Pons (tissue), 1 donor: ENCODE measurements at regions not wholly inside any gene's neighbourhood (a gene's known extent, or its start where the extent isn't known, plus 50 kb on each side); places are given as distances from the start of the nearest gene placed in this dataset.

ENCODE experiments used
- DNase-seq: peaks from one replicate; pipeline ENCODE4 v3.0.0-alpha.2; 2016; ENCODE audit warnings: low spot score

- DNase-seq, result no peak
Measured at GRCh38 chr12:84807249-84807648, 105.3 kb downstream of the SLC6A15 start.

DNA sequence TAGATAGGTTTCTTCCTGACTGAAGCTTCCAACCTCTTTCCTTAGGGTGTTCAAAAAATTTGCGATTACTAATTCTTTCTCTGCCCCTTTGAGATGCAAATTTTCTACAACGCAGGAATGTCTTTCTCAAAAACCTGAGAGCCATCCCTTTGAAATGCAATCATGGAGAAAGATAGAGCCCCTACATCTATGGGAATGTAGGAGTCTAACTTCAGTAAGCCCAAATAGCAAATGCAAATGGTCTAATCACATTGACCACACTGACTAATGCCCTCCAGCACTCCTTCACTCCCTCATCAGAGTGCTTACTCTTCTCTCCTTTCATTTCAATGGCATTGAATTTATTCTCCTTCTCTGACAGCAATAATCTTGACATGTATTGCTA is 107.1 kb downstream of the SLC6A15 start:
- no peak for DNase-seq

GRCh38 chr12:84804691-84805473 is 107.7 kb downstream of the SLC6A15 start:
- DNase-seq, result no peak

DNA sequence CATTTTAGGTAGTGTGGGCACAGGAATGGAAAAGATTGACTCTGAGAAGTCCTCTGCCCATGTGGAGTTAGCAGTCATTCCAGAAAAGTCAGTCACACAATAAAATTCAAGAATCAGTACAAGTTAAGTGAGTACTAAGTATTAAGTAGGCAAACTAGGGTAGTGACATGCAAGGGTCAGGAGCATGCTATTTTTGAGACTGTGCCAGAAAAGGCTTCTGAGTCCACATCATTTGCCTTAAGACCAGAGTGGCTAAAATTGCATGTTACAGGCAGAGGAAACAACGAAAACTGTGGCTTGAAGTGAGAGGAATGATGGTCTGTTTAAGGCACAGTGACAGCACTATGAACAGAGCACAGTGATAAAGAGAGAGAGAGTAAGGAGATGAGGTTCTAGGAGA is 108.9 kb downstream of the SLC6A15 start:
- DNase-seq, result no peak

- no peak for DNase-seq
Measured at GRCh38 chr12:84802161-84802560, 110.4 kb downstream of the SLC6A15 start.

DNA sequence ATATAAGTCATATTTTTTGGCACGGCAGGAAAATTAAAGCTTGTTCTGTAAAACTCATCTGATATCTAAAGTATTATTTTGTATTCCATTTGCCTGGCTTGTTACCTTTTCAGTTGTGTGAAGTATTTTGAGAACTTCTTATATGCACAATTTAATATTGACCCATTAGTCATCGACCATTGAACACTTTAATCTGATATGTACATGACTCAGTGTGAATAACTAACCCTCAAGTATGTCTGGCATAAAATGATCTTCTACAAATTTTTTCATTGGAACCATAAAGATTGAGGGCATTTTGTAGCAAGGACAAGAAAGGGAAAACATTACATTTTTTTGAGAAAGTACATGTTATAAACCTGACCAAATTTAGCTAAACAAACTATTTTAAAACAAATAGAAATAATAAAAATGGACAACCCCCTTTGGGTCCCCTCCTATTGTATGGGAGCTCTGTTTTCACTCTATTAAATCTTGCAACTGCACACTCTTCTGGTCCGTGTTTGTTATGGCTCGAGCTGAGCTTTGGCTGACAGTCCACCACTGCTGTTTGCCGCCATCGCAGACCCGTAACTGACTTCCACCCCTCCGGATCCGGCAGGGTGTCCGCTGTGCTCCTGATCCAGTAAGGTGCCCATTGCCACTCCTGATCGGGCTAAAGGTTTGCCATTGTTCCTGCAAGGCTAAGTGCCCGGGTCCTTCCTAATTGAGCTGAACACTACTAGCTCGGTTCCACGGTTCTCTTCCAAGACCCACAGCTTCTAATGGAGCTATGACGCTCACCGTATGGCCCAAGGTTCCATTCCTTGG is 118.8 kb downstream of the SLC6A15 start:
- DNase-seq, result no peak

GRCh38 chr12:84791444-84791843 is 121.2 kb downstream of the SLC6A15 start:
- no peak for DNase-seq

GRCh38 chr12:84789184-84789583 is 123.4 kb downstream of the SLC6A15 start:
- DNase-seq, result no peak

GRCh38 chr12:84787253-84787652 is 125.3 kb downstream of the SLC6A15 start:
- DNase-seq, result no peak

GRCh38 chr12:84786622-84787021 is 126.0 kb downstream of the SLC6A15 start:
- no peak for DNase-seq

GRCh38 chr12:84785951-84786350 is 126.6 kb downstream of the SLC6A15 start:
- DNase-seq, result no peak

GRCh38 chr12:84785281-84785680 is 127.3 kb downstream of the SLC6A15 start:
- DNase-seq, result no peak

- no peak for DNase-seq
Measured at GRCh38 chr12:84779169-84779568, 133.4 kb downstream of the SLC6A15 start.

GRCh38 chr12:84772281-84772680 is 140.3 kb downstream of the SLC6A15 start:
- no peak for DNase-seq

GRCh38 chr12:84767079-84767478 is 145.5 kb downstream of the SLC6A15 start:
- no peak for DNase-seq

DNA sequence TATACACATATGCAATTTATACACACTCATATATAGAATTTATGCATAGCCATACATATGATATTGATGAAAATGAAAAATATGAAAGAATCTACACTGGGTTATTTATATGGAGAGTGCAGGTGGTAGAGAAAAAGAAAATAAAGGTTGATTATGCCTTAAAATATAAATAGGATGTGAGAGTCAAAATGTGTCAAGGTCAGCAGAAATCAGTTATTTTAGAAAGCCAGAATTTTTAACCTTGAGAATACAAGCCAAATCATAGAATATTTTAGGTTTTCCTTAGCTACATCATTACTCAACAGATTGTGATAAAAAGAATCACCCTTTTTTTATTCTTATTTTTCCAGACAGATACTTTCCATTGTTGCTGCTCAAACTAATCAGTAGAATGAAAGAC is 146.2 kb downstream of the SLC6A15 start:
- DNase-seq, result no peak

DNA sequence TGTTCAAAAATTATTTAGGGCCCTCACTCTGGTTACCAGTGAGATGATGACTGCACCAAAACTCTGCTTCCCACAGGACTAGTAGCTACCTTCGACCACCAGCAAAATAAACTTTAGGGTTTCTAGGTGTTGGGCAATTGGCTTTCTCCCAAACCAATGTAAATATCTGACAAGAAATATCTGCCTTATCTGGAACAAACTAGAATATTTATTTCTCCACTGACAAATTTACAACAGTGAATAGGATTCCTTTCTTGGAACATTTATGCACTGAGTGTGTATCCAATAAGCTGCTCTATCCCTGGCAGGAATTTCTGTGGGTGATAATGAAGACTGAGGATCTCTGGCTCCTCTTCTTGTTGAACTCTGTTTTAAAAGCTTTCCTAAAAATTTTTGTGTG is 148.6 kb downstream of the SLC6A15 start:
- DNase-seq, result no peak

DNA sequence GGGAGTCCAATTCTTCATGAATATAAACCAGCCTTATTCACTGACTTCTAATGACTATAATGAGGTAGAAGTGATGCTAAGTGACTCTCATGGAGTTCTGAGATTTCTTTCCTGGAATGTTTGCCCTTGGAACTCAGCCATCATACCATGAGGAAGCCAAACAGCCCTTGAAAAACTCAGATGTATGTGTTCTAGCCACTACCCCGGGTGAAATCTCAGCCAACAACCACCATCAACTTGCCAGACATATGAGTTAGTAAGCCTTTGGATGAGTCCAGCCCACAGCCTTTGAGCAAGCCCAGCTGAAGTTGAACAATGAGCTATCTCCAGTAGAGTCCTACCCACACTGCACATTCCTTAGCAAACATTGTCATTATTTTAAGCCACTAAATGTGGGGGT is 149.5 kb downstream of the SLC6A15 start:
- DNase-seq, result no peak

- DNase-seq, result no peak
Measured at GRCh38 chr12:84760091-84760865, 152.3 kb downstream of the SLC6A15 start.

DNA sequence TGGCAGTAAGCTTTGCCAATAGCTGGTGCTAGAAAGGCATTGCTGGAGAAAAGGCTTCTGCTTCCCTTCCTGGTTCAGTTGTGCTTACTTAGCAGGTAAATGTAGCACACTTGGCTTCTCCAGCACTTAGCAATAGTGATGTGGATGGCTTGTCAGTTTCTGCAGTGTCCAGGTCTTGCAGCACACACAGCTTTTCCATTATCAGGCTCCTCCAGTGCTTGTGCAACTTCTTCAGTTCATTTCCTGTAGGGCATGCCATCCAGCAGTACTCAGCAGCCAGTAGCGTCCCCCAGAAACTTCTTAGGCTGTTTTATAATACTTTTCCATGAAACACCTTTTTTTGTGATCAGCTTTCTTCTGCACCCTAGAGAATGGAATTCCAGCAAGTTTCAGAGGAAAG is 154.6 kb downstream of the SLC6A15 start:
- DNase-seq, result no peak

GRCh38 chr12:84756961-84757360 is 155.6 kb downstream of the SLC6A15 start:
- DNase-seq, result no peak

DNA sequence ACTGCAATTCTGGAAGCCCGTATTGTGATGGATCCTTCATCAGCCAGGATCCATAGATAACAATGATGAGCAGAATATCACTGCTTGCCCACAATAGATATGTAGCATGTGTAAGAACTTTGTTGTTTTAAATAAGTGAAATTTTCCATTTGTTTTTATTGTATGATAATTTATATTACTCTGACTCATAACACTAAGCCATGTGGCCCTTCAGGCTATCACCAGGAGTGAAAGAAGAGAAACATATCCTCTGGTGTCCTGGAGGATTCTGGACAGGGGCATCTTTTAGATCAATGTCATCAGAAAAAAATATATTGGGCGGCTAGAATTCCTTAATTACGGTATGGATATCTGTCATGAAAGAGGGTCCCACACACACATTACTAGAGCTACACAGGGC is 167.5 kb downstream of the SLC6A15 start:
- DNase-seq, result no peak

GRCh38 chr12:84741692-84742091 is 170.9 kb downstream of the SLC6A15 start:
- DNase-seq, result no peak
